Neural cell (in vitro differentiated cells): ENCODE measurements at regions not wholly inside any gene's neighbourhood (a gene's known extent, or its start where the extent isn't known, plus 50 kb on each side); places are given as distances from the start of the nearest gene placed in this dataset.

Experiments
- H2AFZ ChIP-seq: fragments of 200-600, 300-800 bp; sonication (generic), shearing (Covaris generic); 2 replicates; pipeline ENCODE4 v1.6.0; 2014; ENCODE audit warnings: low read depth, mild to moderate bottlenecking, antibody characterized with exemption, low read length, moderate library complexity
- H3F3A ChIP-seq: fragments of 200-600 bp; shearing (Covaris generic); 2 replicates; pipeline ENCODE4 v1.6.1; 2016; ENCODE audit warnings: mild to moderate bottlenecking, moderate library complexity, mixed read lengths, antibody characterized with exemption, low read length; ENCODE audit not compliant: insufficient read depth, poor library complexity, severe bottlenecking
- H3K27ac ChIP-seq: fragments of 200-600, 300-800 bp; sonication (generic), shearing (Covaris generic); 2 replicates; pipeline ENCODE4 v1.5.1; 2014; ENCODE audit warnings: mild to moderate bottlenecking, low read length, moderate library complexity
- H3K27me3 ChIP-seq: fragments of 300-800, 200-600 bp; sonication (generic), shearing (Covaris generic); 2 replicates; pipeline ENCODE4 v1.6.0; 2014; ENCODE audit warnings: mild to moderate bottlenecking, low read depth, low read length, moderate library complexity; ENCODE audit not compliant: insufficient read depth
- H3K36me3 ChIP-seq: fragments of 300-800, 200-600 bp; sonication (generic), shearing (Covaris generic); 2 replicates; pipeline ENCODE4 v1.5.1; 2014; ENCODE audit warnings: mild to moderate bottlenecking, antibody characterized with exemption, low read length, moderate library complexity; ENCODE audit not compliant: insufficient read depth
- H3K4me2 ChIP-seq: fragments of 300-800, 200-600 bp; sonication (generic), shearing (Covaris generic); 2 replicates; pipeline ENCODE4 v1.6.0; 2014; ENCODE audit warnings: mild to moderate bottlenecking, low read length
- H3K4me3 ChIP-seq: fragments of 300-800, 200-600 bp; sonication (generic), shearing (Covaris generic); 2 replicates; pipeline ENCODE4 v1.5.1; 2014; ENCODE audit warnings: mild to moderate bottlenecking, low read length, moderate library complexity
- H3K79me2 ChIP-seq: fragments of 200-600 bp; shearing (Covaris generic); replicated peaks from 2 replicates; pipeline ENCODE4 v1.6.0; 2014; ENCODE audit warnings: mild to moderate bottlenecking, low read length, moderate library complexity; ENCODE audit not compliant: insufficient read depth
- H3K9ac ChIP-seq: fragments of 300-800, 200-600 bp; sonication (generic), shearing (Covaris generic); 2 replicates; pipeline ENCODE4 v1.6.1; 2016; ENCODE audit warnings: mild to moderate bottlenecking, low read length, mixed read lengths
- H3K9me2 ChIP-seq: fragments of 200-600 bp; shearing (Covaris generic); 2 replicates; pipeline ENCODE4 v1.6.1; 2016; ENCODE audit warnings: mild to moderate bottlenecking, low read length, mixed read lengths; ENCODE audit not compliant: insufficient read depth
- H3K9me3 ChIP-seq: fragments of 200-600, 300-800 bp; sonication (generic), shearing (Covaris generic); 2 replicates; pipeline ENCODE4 v1.6.1; 2016; ENCODE audit warnings: mild to moderate bottlenecking, mixed run types, low read length, moderate library complexity, mixed read lengths
- H4K20me1 ChIP-seq: fragments of 200-600 bp; shearing (Covaris generic); 2 replicates; pipeline ENCODE4 v1.6.1; 2016; ENCODE audit warnings: mild to moderate bottlenecking, mixed run types; ENCODE audit not compliant: insufficient read depth
- CTCF ChIP-seq: fragments of 450-650 bp; IDR thresholded peaks from 2 replicates; pipeline ENCODE4 v1.5.1; 2014; ENCODE audit warnings: antibody characterized with exemption, mild to moderate bottlenecking, moderate library complexity; ENCODE audit not compliant: poor library complexity, severe bottlenecking
- EP300 ChIP-seq: fragments of 450-650 bp; conservative IDR thresholded peaks from 2 replicates; pipeline ENCODE4 v1.6.1; 2014; ENCODE audit warnings: antibody characterized with exemption, mild to moderate bottlenecking, moderate library complexity; ENCODE audit not compliant: poor library complexity, severe bottlenecking
- EZH2 ChIP-seq: fragments of 200-600, 300-800 bp; shearing (Covaris generic), sonication (generic); IDR thresholded peaks from 2 replicates; pipeline ENCODE4 v1.6.1; 2014; ENCODE audit warnings: antibody characterized with exemption, low read length, borderline replicate concordance, mild to moderate bottlenecking; ENCODE audit not compliant: insufficient read depth, poor library complexity, severe bottlenecking
- MXI1 ChIP-seq: fragments of 450-650 bp; conservative IDR thresholded peaks from 2 replicates; pipeline ENCODE4 v1.6.1; 2014; ENCODE audit warnings: antibody characterized with exemption, mild to moderate bottlenecking; ENCODE audit not compliant: poor library complexity, severe bottlenecking
- POLR2AphosphoS5 ChIP-seq: IDR thresholded peaks from 2 replicates; pipeline ENCODE4 v1.6.1; 2012
- RAD21 ChIP-seq: fragments of 450-650 bp; conservative IDR thresholded peaks from 2 replicates; pipeline ENCODE4 v1.6.1; 2014; ENCODE audit warnings: antibody characterized with exemption, mild to moderate bottlenecking, moderate library complexity
- REST ChIP-seq: IDR thresholded peaks from 2 replicates; pipeline ENCODE4 v1.6.1; 2012; ENCODE audit warnings: borderline replicate concordance
- SMC3 ChIP-seq: fragments of 450-650 bp; conservative IDR thresholded peaks from 2 replicates; pipeline ENCODE4 v1.6.1; 2014; ENCODE audit warnings: antibody characterized with exemption, mild to moderate bottlenecking, moderate library complexity; ENCODE audit not compliant: poor library complexity
- TAF1 ChIP-seq: IDR thresholded peaks from 2 replicates; pipeline ENCODE4 v1.6.1; 2012; ENCODE audit warnings: low read depth

DNA sequence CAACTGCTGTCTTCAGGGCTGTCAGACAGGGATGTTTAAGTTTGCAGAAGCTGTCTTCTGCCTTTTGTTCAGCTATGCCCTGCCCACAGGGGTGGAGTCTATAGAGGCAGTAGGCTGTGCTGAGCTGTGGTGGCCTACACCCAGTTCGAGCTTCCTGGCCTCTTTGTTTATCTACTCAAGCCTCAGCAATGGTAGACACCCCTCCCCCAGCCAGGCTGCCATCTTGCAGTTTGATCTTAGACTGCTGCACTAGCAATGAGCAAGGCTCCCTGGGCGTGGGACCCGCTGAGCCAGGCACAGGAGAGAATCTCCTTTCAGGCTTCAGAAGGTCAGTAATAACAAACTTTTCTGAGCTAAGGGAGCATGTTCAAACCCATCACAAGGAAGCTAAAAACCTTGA is 545.3 kb downstream of the TLE4 start:
- TF ChIP-seq EZH2 (no peak), REST (no peak), TAF1 (no peak), MXI1 (no peak), RAD21 (no peak), EP300 (no peak), CTCF (no peak), POLR2AphosphoS5 (no peak), SMC3 (no peak)
- Histone ChIP-seq H3K36me3 (no peaks in the 10 kb centered on the region), H3K4me3 (no peak overlapping the region), H2AFZ (no peak overlapping the region), H3K79me2 (no peaks in the 10 kb centered on the region), H3K9ac (no peak overlapping the region), H3K27ac (no peak overlapping the region), H4K20me1 (no peaks in the 10 kb centered on the region), H3K27me3 (no peaks in the 10 kb centered on the region), H3K4me2 (no peak overlapping the region), H3K9me2 (no peaks in the 10 kb centered on the region), H3F3A (no peaks in the 10 kb centered on the region), H3K9me3 (no peaks in the 10 kb centered on the region)

- Histone ChIP-seq H3K79me2 (no peaks in the 10 kb centered on the region), H3F3A (no peaks in the 10 kb centered on the region), H3K36me3 (no peaks in the 10 kb centered on the region), H3K27ac (no peak overlapping the region), H3K9ac (no peak overlapping the region), H3K4me2 (no peak overlapping the region), H4K20me1 (no peaks in the 10 kb centered on the region), H3K4me3 (no peak overlapping the region), H3K9me2 (no peaks in the 10 kb centered on the region), H2AFZ (no peak overlapping the region), H3K9me3 (no peaks in the 10 kb centered on the region), H3K27me3 (no peaks in the 10 kb centered on the region)
- TF ChIP-seq SMC3 (no peak), REST (no peak), RAD21 (no peak), MXI1 (no peak), POLR2AphosphoS5 (no peak), EP300 (no peak), EZH2 (no peak)
Observed at GRCh38 chr9:80114241-80114640, 542.5 kb downstream of the TLE4 start.
